BLaER1 (cell line): ENCODE measurements at regions not wholly inside any gene's neighbourhood (a gene's known extent, or its start where the extent isn't known, plus 50 kb on each side); places are given as distances from the start of the nearest gene placed in this dataset.

ENCODE experiments used
- H3K27ac ChIP-seq: shearing (Covaris generic); formaldehyde crosslinking; 2 replicates; pipeline ENCODE4 v1.8.1; 2022
- H3K27me3 ChIP-seq: shearing (Covaris generic); formaldehyde crosslinking; 2 replicates; pipeline ENCODE4 v1.8.1; 2022
- H3K36me3 ChIP-seq: shearing (Covaris generic); formaldehyde crosslinking; 2 replicates; pipeline ENCODE4 v1.8.1; 2022
- H3K4me1 ChIP-seq: shearing (Covaris generic); formaldehyde crosslinking; 2 replicates; pipeline ENCODE4 v1.8.1; 2022
- H3K4me2 ChIP-seq: shearing (Covaris generic); formaldehyde crosslinking; 2 replicates; pipeline ENCODE4 v1.8.1; 2022
- H3K4me3 ChIP-seq: shearing (Covaris generic); formaldehyde crosslinking; 2 replicates; pipeline ENCODE4 v1.8.1; 2022
- H3K9ac ChIP-seq: shearing (Covaris generic); formaldehyde crosslinking; 2 replicates; pipeline ENCODE4 v1.8.1; 2022
- H3K9me3 ChIP-seq: shearing (Covaris generic); formaldehyde crosslinking; 2 replicates; pipeline ENCODE4 v1.8.1; 2022
- H4K20me1 ChIP-seq: shearing (Covaris generic); formaldehyde crosslinking; 2 replicates; pipeline ENCODE4 v1.8.1; 2022
- Cebpa-rat ChIP-seq: shearing (Covaris generic); IDR thresholded peaks from 2 replicates; pipeline ENCODE4 v1.8.1; 2022

DNA sequence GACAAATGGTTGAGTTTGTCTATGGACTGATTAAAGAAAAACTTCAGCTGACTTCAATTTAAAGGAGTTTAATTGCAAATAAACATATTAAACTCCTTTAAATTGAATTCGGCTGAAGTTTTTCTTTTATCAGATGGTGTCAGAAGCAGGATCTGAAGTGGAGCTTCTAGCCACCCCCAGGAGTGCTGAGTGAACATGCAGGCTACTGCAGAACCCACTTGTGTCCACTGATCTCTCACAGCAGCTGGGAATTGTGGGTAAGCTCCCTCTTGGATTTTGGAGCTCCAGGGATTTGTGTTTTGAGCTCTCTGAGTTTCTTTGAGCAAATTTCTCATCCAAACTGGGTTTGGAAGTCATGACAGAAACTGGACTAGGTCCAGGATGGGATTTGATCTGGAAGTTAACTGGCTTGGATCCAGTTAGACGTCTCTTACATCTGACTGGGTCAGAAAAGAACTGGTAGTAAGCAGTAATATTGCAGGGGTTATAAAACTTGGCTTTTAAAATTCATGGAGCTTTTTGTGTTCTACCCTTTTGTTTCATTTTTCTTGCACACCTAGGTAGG is 95.8 kb upstream of the UST start:
- H3K27me3 ChIP-seq, result no peaks in the 10 kb centered on the region
- H4K20me1 ChIP-seq, result no peaks in the 10 kb centered on the region
- H3K4me3 ChIP-seq, result no peak overlapping the region
- peaks cover 10% of the 10 kb centered on the region; the same call in 1 of the 2 replicates for H3K4me1 ChIP-seq
- H3K4me2 ChIP-seq, result no peak overlapping the region
- no peaks in the 10 kb centered on the region for H3K36me3 ChIP-seq
- TF ChIP-seq Cebpa-rat, result no peak
- H3K9ac ChIP-seq, result no peak overlapping the region
- peaks cover 85% of the 10 kb centered on the region for H3K9me3 ChIP-seq
- no peak overlapping the region for H3K27ac ChIP-seq

DNA sequence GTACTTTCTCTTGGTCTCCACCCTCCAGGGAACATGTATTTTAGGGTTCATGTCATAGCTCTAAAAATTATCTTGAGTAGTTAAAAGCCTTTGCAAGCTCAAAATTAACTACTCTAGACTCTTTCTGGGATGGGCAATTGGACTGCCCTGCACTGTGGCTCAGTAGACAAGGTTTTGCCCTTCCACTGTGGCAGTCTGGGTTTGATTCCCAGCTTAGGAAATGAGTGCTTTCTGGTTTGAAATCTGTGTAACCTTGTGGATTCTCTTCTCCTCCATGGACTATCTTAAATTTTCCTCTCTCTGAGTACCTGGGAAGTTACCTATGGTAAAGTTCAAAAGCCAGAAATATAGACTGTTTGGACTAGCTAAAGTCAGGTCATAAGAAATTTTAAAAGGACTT is 94.6 kb upstream of the UST start:
- no peak overlapping the region for H3K9ac ChIP-seq
- H3K4me1 ChIP-seq, result peaks cover 10% of the 10 kb centered on the region; the same call in 1 of the 2 replicates
- no peak overlapping the region for H3K4me2 ChIP-seq
- H3K9me3 ChIP-seq, result peaks cover 88% of the 10 kb centered on the region
- no peaks in the 10 kb centered on the region for H3K36me3 ChIP-seq
- no peaks in the 10 kb centered on the region for H3K27me3 ChIP-seq
- H3K27ac ChIP-seq, result no peak overlapping the region
- H3K4me3 ChIP-seq, result no peak overlapping the region
- no peak for TF ChIP-seq Cebpa-rat
- no peaks in the 10 kb centered on the region for H4K20me1 ChIP-seq

DNA sequence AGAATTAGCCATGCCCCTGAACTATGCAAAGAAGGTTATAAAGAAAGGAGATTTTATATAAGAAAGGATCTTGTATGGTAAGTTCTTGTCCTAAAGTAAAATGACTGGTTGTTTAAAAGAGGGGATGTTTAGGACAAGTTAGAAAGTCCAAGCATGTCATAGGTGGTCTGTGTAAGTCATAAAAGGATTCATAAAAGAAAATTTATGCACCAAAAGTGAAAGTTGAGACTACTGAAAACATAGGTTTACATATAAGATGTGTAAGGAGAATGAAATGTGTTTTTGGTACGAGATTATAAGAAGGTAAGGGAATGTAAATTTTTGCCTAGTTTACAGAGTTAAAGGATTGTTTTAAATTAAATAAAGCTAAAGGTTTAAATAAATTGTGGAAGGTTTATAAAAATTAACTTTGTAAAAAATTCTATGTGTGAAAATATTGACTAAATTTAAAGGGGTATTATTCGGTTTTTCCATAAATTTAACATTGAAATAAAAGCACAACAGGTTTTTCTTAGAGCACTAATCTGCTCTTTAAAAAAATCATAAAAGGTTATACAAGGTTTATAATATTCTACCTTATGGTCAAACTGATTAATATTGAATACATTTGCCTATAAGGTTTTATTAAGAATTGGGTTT is 93.6 kb upstream of the UST start:
- Histone ChIP-seq H3K27me3 (no peaks in the 10 kb centered on the region), H3K36me3 (no peaks in the 10 kb centered on the region), H3K4me2 (no peak overlapping the region), H3K4me1 (peaks cover 10% of the 10 kb centered on the region; the same call in 1 of the 2 replicates), H3K9ac (no peak overlapping the region), H3K4me3 (no peak overlapping the region), H4K20me1 (no peaks in the 10 kb centered on the region), H3K9me3 (peaks cover 90% of the 10 kb centered on the region), H3K27ac (no peak overlapping the region)
- TF ChIP-seq Cebpa-rat, result no peak

DNA sequence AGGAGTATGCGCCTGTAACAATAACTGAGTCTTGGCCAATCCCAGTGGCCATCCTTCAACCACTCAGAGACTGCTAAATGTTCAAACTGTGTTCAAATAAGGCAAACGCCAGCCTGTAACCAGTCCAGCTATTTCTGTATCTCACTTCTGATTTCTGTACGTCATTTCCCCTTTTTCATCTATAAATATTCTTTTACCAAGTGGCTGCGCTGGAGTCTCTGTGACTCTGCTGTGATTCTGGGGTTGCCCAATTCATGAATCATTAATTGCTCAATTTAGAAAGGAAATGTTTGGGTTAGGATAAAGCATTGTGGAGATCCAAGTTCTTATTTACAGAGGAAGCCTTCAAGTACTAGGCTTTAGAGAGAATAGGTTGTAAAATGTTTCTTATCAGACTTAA is 89.8 kb upstream of the UST start:
- H4K20me1 ChIP-seq, result no peaks in the 10 kb centered on the region
- no peak for TF ChIP-seq Cebpa-rat
- H3K9me3 ChIP-seq, result peaks cover 60% of the 10 kb centered on the region
- no peak overlapping the region for H3K4me3 ChIP-seq
- H3K36me3 ChIP-seq, result no peaks in the 10 kb centered on the region
- no peaks in the 10 kb centered on the region for H3K27me3 ChIP-seq
- no peak overlapping the region for H3K9ac ChIP-seq
- no peaks in the 10 kb centered on the region for H3K4me1 ChIP-seq
- no peak overlapping the region for H3K27ac ChIP-seq
- no peak overlapping the region for H3K4me2 ChIP-seq

DNA sequence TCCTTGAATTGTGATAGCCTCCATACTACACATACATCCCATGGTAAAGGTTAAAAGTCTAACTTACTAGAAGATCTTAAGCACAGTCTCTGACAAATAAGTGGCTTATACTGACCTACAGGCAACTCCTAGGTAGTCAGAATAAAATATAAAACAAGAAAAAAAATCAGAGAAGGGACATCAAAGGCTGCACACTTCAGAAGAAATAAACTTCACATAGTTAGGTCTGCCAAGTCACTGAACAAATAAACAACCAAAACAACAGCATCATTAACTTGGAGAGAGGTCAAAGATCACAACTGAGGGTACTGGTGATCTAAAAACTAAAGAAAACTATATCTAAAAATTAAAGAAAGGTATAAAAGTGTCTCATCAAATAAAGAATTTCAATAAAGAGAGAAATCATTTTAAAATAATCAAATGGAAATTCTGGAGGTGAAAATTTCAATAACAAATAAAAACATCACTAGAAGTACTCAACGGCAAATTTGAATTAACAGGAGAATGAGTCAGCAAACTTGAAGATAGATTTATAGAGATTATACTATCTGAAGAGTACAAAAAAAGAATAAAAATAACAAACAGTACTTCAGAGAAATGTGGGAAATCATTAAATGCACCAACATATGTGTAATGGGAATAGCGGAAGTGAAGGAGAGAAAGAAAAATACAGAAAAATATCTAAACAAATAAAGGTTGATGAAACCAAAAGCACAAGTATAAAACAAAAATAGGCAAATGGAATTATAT is 88.0 kb upstream of the UST start:
- no peak for TF ChIP-seq Cebpa-rat
- Histone ChIP-seq H3K4me1 (no peaks in the 10 kb centered on the region), H3K4me3 (no peak overlapping the region), H3K36me3 (no peaks in the 10 kb centered on the region), H3K27me3 (no peaks in the 10 kb centered on the region), H3K27ac (no peak overlapping the region), H4K20me1 (no peaks in the 10 kb centered on the region), H3K9ac (no peak overlapping the region), H3K9me3 (peaks cover 44% of the 10 kb centered on the region), H3K4me2 (no peak overlapping the region)

DNA sequence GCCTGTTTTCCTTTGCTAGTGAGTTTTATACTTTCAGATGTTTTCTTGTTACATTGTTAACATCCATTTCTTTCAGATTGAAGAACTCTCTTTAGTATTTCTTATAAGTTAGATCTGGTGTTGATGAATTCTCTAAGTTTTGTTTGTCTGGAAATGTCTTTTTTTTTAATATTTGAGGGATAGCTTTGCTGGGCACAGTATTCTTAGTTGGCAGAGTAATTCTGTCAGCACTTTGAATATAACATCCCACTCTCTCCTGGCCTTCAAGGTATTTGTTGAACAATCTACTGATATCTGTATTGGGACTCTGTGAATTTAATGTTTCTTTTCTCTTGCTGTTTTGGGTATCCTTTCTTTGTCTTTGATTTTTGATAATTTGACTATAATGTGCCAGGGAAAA is 79.4 kb upstream of the UST start:
- Histone ChIP-seq H3K36me3 (no peaks in the 10 kb centered on the region), H3K4me2 (no peak overlapping the region), H4K20me1 (no peaks in the 10 kb centered on the region), H3K27ac (no peak overlapping the region), H3K27me3 (no peaks in the 10 kb centered on the region), H3K4me1 (no peaks in the 10 kb centered on the region), H3K9me3 (peaks cover 67% of the 10 kb centered on the region), H3K9ac (no peak overlapping the region), H3K4me3 (no peak overlapping the region)
- no peak for TF ChIP-seq Cebpa-rat

DNA sequence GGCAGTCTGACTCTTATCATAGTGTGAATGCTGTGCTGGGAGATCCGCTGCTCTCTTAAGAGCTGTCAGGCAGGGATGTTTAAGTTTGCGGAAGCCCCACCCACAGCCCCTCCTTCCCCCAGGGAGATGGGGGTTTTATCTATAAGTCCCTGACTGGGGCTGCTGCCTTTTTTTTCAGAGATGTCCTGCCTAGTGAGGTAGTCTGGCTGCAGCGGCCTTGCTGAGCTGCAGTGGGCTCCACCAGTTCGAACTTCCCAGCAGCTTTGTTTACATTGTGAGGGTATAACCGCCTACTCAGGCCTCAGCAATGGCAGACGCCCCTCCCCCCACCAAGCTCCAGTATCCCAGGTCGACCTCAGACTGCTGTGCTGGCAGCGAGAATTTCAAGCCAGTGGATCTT is 75.7 kb upstream of the UST start:
- Histone ChIP-seq H3K9ac (no peak overlapping the region), H3K4me1 (0 out of 2 replicates have a peak, but pooled peaks cover 6% of the 10 kb centered on the region), H3K9me3 (peaks cover 85% of the 10 kb centered on the region), H3K27ac (no peak overlapping the region), H4K20me1 (no peaks in the 10 kb centered on the region), H3K4me2 (no peak overlapping the region), H3K4me3 (no peak overlapping the region), H3K36me3 (no peaks in the 10 kb centered on the region), H3K27me3 (no peaks in the 10 kb centered on the region)
- no peak for TF ChIP-seq Cebpa-rat

DNA sequence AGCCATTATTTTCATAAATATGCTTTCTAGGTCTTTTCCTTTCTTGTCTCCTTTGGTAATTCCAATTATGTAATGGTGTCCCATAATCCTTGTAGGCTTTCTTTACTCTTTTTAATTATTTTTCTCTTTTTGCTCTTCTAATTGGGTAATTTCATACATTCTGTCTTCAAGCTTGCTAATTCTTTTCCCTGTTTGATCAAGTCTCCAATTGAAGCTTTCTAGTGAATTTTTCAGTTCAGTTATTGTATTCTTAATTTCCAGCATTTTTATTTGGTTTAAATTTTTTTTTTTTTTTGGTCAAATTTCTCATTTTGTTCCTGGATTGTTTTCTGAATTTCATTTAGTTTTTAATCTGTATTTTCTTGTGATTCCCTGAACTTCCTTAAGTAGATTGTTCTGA is 74.9 kb upstream of the UST start:
- Histone ChIP-seq H3K9ac (no peak overlapping the region), H3K27me3 (no peaks in the 10 kb centered on the region), H4K20me1 (no peaks in the 10 kb centered on the region), H3K36me3 (no peaks in the 10 kb centered on the region), H3K9me3 (peaks cover 77% of the 10 kb centered on the region), H3K4me3 (no peak overlapping the region), H3K4me2 (no peak overlapping the region), H3K4me1 (0 out of 2 replicates have a peak, but pooled peaks cover 6% of the 10 kb centered on the region), H3K27ac (no peak overlapping the region)
- TF ChIP-seq Cebpa-rat, result no peak

DNA sequence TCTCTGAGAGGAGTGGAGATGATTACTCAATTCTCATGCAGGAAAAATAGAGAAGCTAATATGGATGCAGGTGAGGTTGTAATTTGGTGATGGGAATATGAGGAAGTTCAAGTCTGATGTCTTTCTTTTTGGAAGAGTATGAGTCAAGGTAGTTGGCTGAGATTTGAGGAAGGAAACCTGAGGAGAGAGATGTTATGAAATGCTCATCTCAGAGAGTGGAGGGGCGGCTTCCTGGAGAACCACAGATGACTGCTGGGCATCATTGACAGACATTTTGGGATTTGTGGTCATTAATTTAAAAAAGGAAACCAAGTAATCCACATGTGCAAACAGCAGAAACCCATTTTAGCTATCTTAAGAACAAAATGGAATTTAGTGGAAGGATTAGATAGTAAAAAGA is 72.5 kb upstream of the UST start:
- H3K9me3 ChIP-seq, result peaks cover 72% of the 10 kb centered on the region
- H3K4me3 ChIP-seq, result no peak overlapping the region
- H3K36me3 ChIP-seq, result no peaks in the 10 kb centered on the region
- H3K27me3 ChIP-seq, result no peaks in the 10 kb centered on the region
- peaks cover 23% of the 10 kb centered on the region for H3K4me1 ChIP-seq
- H4K20me1 ChIP-seq, result no peaks in the 10 kb centered on the region
- no peak overlapping the region for H3K27ac ChIP-seq
- no peak for TF ChIP-seq Cebpa-rat
- no peak overlapping the region for H3K4me2 ChIP-seq
- H3K9ac ChIP-seq, result no peak overlapping the region

DNA sequence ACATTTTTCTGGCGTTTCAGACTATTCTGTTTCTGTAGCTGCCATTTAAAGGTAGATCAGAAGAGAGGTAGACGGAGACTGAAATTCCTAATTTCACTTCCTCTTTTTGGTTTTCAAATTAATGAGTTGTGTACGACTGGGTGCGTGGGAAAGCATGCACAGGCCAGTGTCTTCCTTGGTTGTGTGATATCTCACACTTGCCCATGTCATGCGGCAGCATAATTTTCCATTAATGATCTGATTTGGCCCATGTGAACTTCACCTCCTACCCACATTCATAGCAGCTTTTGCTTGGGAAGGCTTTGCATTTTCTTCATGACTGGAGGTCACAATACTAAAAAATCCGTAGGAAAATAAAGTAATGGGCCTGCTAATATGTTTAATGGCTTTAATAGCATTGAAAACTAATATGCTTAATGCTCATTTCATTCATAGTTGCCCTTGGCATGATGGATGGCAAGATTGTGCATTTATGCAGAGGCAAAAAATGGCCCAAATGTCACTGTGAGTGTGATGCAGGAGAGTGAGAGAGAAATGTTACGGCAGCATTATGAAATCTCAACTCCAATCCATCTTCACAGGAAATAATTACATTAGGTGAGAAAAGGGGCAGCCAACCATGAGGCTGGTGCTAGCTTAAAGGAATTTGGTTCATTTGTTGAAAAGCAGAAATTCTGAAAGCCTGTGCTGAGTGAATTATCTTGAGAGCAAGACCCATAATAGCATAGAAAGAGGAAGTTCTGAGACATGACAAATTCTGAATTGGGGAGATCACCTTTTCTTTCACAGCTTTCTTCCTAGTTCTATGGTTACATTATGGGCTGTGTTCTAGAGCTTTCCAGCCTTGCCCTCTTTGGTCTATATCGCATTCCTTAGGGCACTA is 69.0 kb upstream of the UST start:
- Histone ChIP-seq H3K27ac (no peak overlapping the region), H3K9ac (no peak overlapping the region), H3K4me2 (peak overlapping the region; percentile 21), H3K27me3 (no peaks in the 10 kb centered on the region), H3K36me3 (no peaks in the 10 kb centered on the region), H3K4me1 (peaks cover 32% of the 10 kb centered on the region), H4K20me1 (no peaks in the 10 kb centered on the region), H3K4me3 (no peak overlapping the region), H3K9me3 (peaks cover 45% of the 10 kb centered on the region)
- TF ChIP-seq Cebpa-rat, result no peak
